ENCODE measurements at regions not wholly inside any gene's neighbourhood (a gene's known extent, or its start where the extent isn't known, plus 50 kb on each side); places are given as distances from the start of the nearest gene placed in this dataset.

DNA sequence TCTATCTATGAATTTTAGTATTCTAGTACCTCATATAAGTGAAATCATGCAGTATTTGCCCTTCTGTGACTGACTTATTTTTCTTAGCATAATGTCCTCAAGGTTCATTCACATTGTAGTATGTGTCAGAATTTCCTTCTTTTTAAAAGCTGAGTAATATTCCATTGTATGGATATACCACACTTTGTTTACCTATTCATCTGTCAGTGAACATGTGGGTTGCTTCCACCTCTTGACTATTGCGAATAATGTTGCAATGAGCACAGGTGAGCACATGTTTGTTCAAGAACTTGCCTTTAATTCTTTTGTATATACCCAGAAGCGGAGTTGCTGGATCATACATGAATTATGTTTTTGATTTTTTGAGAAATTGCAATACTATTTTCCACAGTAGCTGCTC lies 187.4 kb upstream of the RBMS1 start:
- TF ChIP-seq, protein P1, sequence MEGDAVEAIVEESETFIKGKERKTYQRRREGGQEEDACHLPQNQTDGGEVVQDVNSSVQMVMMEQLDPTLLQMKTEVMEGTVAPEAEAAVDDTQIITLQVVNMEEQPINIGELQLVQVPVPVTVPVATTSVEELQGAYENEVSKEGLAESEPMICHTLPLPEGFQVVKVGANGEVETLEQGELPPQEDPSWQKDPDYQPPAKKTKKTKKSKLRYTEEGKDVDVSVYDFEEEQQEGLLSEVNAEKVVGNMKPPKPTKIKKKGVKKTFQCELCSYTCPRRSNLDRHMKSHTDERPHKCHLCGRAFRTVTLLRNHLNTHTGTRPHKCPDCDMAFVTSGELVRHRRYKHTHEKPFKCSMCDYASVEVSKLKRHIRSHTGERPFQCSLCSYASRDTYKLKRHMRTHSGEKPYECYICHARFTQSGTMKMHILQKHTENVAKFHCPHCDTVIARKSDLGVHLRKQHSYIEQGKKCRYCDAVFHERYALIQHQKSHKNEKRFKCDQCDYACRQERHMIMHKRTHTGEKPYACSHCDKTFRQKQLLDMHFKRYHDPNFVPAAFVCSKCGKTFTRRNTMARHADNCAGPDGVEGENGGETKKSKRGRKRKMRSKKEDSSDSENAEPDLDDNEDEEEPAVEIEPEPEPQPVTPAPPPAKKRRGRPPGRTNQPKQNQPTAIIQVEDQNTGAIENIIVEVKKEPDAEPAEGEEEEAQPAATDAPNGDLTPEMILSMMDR (IDR thresholded peaks at IDR 0.05; ENCODE audit: insufficient read depth, low read length), result no peak
- no peak for TF ChIP-seq POLR2AphosphoS5 (IDR thresholded peaks at IDR 0.05; ENCODE audit: low read depth)
